DND-41 (cell line): ENCODE measurements at regions not wholly inside any gene's neighbourhood (a gene's known extent, or its start where the extent isn't known, plus 50 kb on each side); places are given as distances from the start of the nearest gene placed in this dataset.

ENCODE experiments used
- CTCF ChIP-seq: IDR thresholded peaks from 2 replicates; pipeline ENCODE4 v1.5.1; 2012; ENCODE audit warnings: borderline replicate concordance, low read length, moderate library complexity, mild to moderate bottlenecking; ENCODE audit not compliant: poor library complexity, severe bottlenecking; ENCODE audit errors: extremely low read depth
- EZH2 ChIP-seq: IDR thresholded peaks from 3 replicates; pipeline ENCODE4 v1.6.1; 2012; ENCODE audit warnings: borderline replicate concordance, low read depth, mild to moderate bottlenecking, moderate library complexity, low read length, inconsistent platforms; ENCODE audit not compliant: severe bottlenecking

- TF ChIP-seq CTCF (no peak), EZH2 (no peak)
These were observed 149.0 kb upstream of the GRAMD2B start for GRCh38 chr5:126274076-126274762.
